ENCODE measurements at regions not wholly inside any gene's neighbourhood (a gene's known extent, or its start where the extent isn't known, plus 50 kb on each side); places are given as distances from the start of the nearest gene placed in this dataset.

- no peak for TF ChIP-seq POLR2A (IDR thresholded peaks at IDR 0.05; ENCODE audit: low read length)
- no peak for TF ChIP-seq GATA1 (IDR thresholded peaks at IDR 0.05; ENCODE audit: low read depth, low read length)
These were observed 469.7 kb downstream of the CPS1 start for GRCh38 chr2:211026109-211026508.
